ENCODE measurements at regions not wholly inside any gene's neighbourhood (a gene's known extent, or its start where the extent isn't known, plus 50 kb on each side); places are given as distances from the start of the nearest gene placed in this dataset.

DNA sequence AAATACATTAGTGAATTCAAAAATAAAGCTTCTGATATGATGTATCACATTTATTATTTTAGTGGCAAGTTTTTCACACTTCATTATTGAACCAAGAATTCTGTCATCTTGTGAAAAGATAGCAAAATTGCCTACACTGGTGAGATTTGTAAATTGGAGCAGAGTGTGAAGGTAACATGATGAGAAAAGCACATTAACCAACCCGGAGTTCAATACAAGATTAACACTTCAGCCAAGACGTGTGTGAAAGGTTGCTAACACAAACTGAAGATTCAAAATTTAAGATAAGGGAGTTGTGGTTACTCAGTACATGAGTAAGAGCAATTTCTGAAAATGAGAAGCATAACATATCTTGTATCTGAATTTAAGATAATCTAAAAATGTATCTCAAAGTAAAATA, 346.7 kb downstream of the PDHA2 start:
- Histone ChIP-seq H3K4me1 (ENCODE audit: control insufficient read depth, low read length) (no peaks in the 10 kb centered on the region), H3K9me2 (replicated peaks; ENCODE audit: control insufficient read depth, low read length) (no peaks in the 10 kb centered on the region), H4K20me1 (ENCODE audit: control insufficient read depth, insufficient read depth, low read depth, low read length) (no peaks in the 10 kb centered on the region), H3K36me3 (ENCODE audit: control insufficient read depth, low read length) (no peaks in the 10 kb centered on the region), H3F3A (ENCODE audit: control insufficient read depth, insufficient read depth) (no peaks in the 10 kb centered on the region), H3K4me2 (ENCODE audit: low read length) (no peak overlapping the region), H3K9me3 (ENCODE audit: control insufficient read depth, insufficient read depth, low read length) (no peaks in the 10 kb centered on the region), H3K27ac (ENCODE audit: low read depth, low read length) (no peak overlapping the region), H3K79me2 (ENCODE audit: control insufficient read depth, low read length) (no peaks in the 10 kb centered on the region), H3K27me3 (ENCODE audit: control insufficient read depth, low read length) (no peaks in the 10 kb centered on the region), H3K4me3 (ENCODE audit: low read length) (no peak overlapping the region)
- TF ChIP-seq EZH2phosphoT487 (IDR thresholded peaks at IDR 0.05; ENCODE audit: borderline replicate concordance, low read length) (no peak), CTCF (IDR thresholded peaks at IDR 0.05; ENCODE audit: low read depth, low read length, poor library complexity, severe bottlenecking) (no peak)

GRCh38 chr4:96189761-96190160, 349.9 kb downstream of the PDHA2 start:
- Histone ChIP-seq H3K9me3 (ENCODE audit: control insufficient read depth, insufficient read depth, low read length) (no peaks in the 10 kb centered on the region), H3K9me2 (replicated peaks; ENCODE audit: control insufficient read depth, low read length) (no peaks in the 10 kb centered on the region), H3F3A (ENCODE audit: control insufficient read depth, insufficient read depth) (no peaks in the 10 kb centered on the region), H3K27ac (ENCODE audit: low read depth, low read length) (no peak overlapping the region), H3K36me3 (ENCODE audit: control insufficient read depth, low read length) (no peaks in the 10 kb centered on the region), H3K27me3 (ENCODE audit: control insufficient read depth, low read length) (no peaks in the 10 kb centered on the region), H3K79me2 (ENCODE audit: control insufficient read depth, low read length) (no peaks in the 10 kb centered on the region), H3K4me2 (ENCODE audit: low read length) (no peak overlapping the region), H3K4me3 (ENCODE audit: low read length) (no peak overlapping the region), H3K4me1 (ENCODE audit: control insufficient read depth, low read length) (no peaks in the 10 kb centered on the region), H4K20me1 (ENCODE audit: control insufficient read depth, insufficient read depth, low read depth, low read length) (no peaks in the 10 kb centered on the region)
- TF ChIP-seq EZH2phosphoT487 (IDR thresholded peaks at IDR 0.05; ENCODE audit: borderline replicate concordance, low read length), result no peak
- TF ChIP-seq CTCF (IDR thresholded peaks at IDR 0.05; ENCODE audit: low read depth, low read length, poor library complexity, severe bottlenecking), result no peak

DNA sequence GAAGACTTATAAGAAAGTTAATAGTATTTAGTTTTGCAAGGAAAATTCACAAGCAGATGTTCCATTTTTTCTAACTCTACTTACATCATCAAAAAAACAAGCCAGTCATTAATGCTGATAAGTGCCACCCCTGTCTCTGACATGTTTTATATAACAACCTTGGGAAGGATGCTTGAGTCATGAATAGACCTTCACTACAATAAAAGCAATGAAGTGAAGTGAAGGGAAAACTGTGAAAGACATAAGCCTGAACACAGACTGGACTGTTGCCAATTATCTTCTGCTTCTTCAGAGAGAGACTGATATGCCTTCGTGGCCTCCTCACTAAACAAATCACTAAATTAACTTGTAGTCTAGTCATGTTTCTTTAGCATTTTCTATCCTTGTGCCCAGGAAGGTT, 353.2 kb downstream of the PDHA2 start:
- Histone ChIP-seq H3K9me2 (replicated peaks; ENCODE audit: control insufficient read depth, low read length) (no peaks in the 10 kb centered on the region), H3F3A (ENCODE audit: control insufficient read depth, insufficient read depth) (no peaks in the 10 kb centered on the region), H4K20me1 (ENCODE audit: control insufficient read depth, insufficient read depth, low read depth, low read length) (no peaks in the 10 kb centered on the region), H3K4me2 (ENCODE audit: low read length) (no peak overlapping the region), H3K27me3 (ENCODE audit: control insufficient read depth, low read length) (no peaks in the 10 kb centered on the region), H3K27ac (ENCODE audit: low read depth, low read length) (no peak overlapping the region), H3K79me2 (ENCODE audit: control insufficient read depth, low read length) (no peaks in the 10 kb centered on the region), H3K36me3 (ENCODE audit: control insufficient read depth, low read length) (no peaks in the 10 kb centered on the region), H3K9me3 (ENCODE audit: control insufficient read depth, insufficient read depth, low read length) (no peaks in the 10 kb centered on the region), H3K4me1 (ENCODE audit: control insufficient read depth, low read length) (no peaks in the 10 kb centered on the region), H3K4me3 (ENCODE audit: low read length) (no peak overlapping the region)
- TF ChIP-seq EZH2phosphoT487 (IDR thresholded peaks at IDR 0.05; ENCODE audit: borderline replicate concordance, low read length) (no peak), CTCF (IDR thresholded peaks at IDR 0.05; ENCODE audit: low read depth, low read length, poor library complexity, severe bottlenecking) (no peak)

DNA sequence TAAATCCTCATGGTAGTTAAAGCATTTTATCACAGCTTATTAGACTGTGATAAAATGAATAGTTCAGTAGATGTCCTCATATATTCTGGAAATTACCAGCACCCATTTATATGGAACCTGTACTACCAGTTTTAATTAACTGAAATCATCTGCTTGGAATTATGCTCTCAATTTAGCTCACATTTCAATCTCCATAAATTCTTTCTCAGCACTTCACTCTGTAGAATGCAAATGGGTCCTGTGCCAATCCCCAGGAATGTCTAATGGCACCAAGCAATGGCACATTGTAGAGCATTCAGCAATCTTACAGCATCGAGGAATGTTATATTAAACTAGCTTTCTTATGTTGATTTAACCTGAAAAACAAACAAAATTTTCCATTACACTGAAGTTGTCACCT, 355.1 kb downstream of the PDHA2 start:
- Histone ChIP-seq H3F3A (ENCODE audit: control insufficient read depth, insufficient read depth) (no peaks in the 10 kb centered on the region), H3K4me3 (ENCODE audit: low read length) (no peak overlapping the region), H3K4me2 (ENCODE audit: low read length) (no peak overlapping the region), H3K36me3 (ENCODE audit: control insufficient read depth, low read length) (no peaks in the 10 kb centered on the region), H3K9me3 (ENCODE audit: control insufficient read depth, insufficient read depth, low read length) (no peaks in the 10 kb centered on the region), H3K4me1 (ENCODE audit: control insufficient read depth, low read length) (no peaks in the 10 kb centered on the region), H3K9me2 (replicated peaks; ENCODE audit: control insufficient read depth, low read length) (no peaks in the 10 kb centered on the region), H3K27me3 (ENCODE audit: control insufficient read depth, low read length) (no peaks in the 10 kb centered on the region), H3K79me2 (ENCODE audit: control insufficient read depth, low read length) (no peaks in the 10 kb centered on the region), H3K27ac (ENCODE audit: low read depth, low read length) (no peak overlapping the region), H4K20me1 (ENCODE audit: control insufficient read depth, insufficient read depth, low read depth, low read length) (no peaks in the 10 kb centered on the region)
- TF ChIP-seq EZH2phosphoT487 (IDR thresholded peaks at IDR 0.05; ENCODE audit: borderline replicate concordance, low read length) (no peak), CTCF (IDR thresholded peaks at IDR 0.05; ENCODE audit: low read depth, low read length, poor library complexity, severe bottlenecking) (no peak)

Measured in DOHH2 (cell line).